HG02571 (cell line): ENCODE measurements at regions not wholly inside any gene's neighbourhood (a gene's known extent, or its start where the extent isn't known, plus 50 kb on each side); places are given as distances from the start of the nearest gene placed in this dataset.

Source experiments
- ATAC-seq: cut with Tn5 transposase; IDR thresholded peaks from one replicate; pipeline ENCODE4 v1.9.1; 2021; ENCODE audit warnings: mild to moderate bottlenecking, moderate library complexity; ENCODE audit not compliant: unreplicated experiment

DNA sequence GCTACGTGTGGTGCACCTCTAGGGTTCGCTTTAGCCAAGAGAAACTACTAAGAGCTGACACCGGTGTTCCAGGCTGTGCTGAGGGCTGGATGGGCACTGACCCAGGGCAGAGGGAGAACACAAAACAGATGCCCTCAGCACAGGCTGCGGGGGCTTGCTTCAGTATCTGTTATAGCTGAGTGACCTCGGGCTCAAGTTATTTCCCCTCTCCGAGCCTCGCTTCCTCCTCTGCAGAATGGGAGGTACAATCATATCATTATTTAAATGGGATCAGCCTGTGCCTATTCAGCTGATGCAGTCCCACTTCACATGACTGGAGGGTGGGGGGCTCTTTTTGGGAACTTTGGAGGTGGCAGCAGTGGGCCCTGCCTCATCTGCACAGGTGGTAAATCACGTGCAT, 156.1 kb upstream of the APCDD1 start:
- no peak for ATAC-seq

DNA sequence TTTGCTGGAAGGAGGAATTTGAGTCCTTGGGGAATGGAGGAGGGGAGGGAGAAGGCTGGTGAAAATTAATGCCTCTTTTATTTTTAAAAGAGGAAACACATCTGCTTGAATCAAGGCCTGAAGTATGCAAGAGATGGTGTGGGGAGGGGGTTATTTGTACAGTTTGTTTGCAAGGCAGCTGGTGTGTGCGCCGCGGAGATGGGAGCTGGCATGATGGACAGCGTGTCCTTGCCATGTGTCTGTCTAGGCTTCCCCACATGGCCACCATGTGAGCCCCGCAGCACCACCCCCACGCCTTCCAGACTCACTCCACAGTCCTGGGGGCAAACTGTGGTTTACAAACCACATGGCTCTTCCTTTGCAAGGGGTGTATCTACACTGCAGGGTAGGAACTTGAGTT, 154.8 kb upstream of the APCDD1 start:
- no peak for ATAC-seq

- ATAC-seq = no peak
These were observed 153.7 kb upstream of the APCDD1 start for GRCh38 chr18:10300739-10301138.

DNA sequence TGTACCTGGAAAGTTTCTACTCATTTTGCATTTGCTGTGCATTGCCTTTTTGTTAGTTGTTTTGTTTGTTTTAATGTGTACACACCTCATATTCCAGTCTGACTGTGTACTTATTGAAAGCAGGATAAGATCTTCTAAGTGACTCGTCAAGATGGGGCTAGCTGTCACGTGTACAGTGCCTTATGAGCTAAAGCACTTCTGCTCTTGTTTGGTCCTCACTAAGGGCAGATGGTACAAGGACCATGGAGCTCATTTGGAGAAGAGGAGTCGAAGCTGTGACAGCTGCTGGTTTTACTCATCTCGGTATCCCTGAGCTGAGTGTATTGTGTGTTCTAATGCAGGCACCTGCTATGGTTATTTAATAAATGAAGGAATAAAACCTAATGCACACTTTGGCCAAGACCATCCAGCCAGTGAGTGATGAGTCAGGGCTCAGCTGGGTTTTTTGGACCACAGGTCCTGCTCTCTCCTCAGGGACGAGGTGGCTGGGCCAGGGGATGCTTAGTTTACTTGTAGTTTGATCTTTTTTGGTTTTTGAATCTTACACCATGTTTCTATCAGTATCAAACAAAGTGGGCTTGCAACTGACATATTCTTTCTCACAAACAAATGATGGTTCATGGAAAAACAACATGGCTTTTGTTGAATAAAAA, 152.5 kb upstream of the APCDD1 start:
- ATAC-seq = no peak

DNA sequence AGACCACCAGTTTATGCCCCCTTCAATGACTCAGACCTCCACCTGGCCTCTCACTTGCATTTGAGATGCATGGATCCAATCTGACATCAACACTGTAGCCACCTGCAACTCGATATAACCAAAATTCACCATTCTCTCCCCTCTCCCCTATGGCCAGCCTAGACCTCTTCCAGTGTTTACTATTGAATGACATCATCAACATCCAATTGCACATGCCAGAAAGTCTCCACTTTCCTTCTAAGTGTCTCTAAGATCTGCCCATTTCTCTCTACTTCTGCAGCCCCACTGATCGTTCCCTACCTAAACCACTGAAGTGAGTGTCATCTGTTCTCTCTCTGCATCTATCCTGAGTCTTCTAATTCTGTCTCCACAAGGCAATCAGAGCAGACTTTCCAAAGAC, 151.3 kb upstream of the APCDD1 start:
- no peak for ATAC-seq

DNA sequence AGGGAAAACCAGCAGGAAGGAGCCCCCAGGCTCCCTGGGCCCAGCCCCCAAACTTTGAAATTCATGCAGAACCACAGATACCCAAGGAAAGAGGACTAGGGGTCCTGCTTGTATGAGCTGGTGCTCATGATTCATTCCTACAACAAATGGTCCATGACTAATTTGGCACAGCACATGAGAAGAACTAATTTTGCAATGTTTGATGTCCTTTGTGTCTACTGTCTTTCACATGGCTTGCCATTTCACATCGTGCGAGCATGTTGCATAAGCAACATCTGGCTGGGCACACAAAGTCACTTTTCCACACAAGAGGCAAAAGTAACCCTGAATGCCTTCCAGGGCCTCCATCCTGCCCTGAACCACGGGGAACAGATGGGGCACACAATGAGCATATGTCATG, 149.6 kb upstream of the APCDD1 start:
- ATAC-seq = no peak

DNA sequence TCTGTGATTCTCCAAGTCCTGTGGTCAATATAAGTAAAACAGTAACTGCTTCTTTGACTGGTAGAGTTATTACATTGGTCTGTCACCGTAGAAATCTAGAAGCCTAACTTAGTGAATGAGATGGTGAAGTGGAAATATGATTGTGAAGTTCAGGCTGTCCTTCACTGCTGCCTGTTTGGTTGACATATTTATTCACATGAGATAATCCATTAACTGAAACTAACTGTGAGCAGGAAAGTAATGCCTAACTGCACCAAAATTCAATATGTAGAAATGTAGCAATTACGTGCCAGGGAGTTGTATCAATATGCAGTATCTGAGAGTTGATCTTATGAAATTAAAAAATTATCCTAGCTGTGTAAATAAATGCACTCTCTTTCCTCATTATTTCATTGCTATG, 147.7 kb upstream of the APCDD1 start:
- ATAC-seq = no peak

DNA sequence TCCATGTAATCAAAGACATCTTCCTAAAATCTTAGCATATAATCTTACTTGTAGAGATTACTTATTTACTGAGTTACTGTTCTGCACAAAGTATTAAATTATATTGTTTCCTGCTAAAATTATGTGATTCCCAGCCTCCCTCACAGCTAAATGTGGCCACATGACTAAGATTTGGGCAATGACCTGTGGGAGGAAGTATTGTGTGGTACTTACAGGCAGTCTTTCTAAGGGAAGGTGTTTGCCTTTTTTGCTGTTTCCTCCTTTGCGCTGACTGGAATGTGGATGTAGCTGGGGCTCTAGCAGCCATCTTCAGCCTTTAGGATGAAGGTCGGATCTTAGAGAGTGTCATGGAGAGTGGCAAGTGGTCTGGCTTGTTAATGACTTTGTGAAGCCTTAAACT, 146.3 kb upstream of the APCDD1 start:
- ATAC-seq = no peak

GRCh38 chr18:10310626-10311025, 143.8 kb upstream of the APCDD1 start:
- no peak for ATAC-seq

- ATAC-seq = no peak
These were observed 142.0 kb upstream of the APCDD1 start for GRCh38 chr18:10312326-10313015.

GRCh38 chr18:10313016-10313342, 141.5 kb upstream of the APCDD1 start:
- ATAC-seq = no peak

- ATAC-seq = no peak
These were observed 140.4 kb upstream of the APCDD1 start for GRCh38 chr18:10314066-10314465.

DNA sequence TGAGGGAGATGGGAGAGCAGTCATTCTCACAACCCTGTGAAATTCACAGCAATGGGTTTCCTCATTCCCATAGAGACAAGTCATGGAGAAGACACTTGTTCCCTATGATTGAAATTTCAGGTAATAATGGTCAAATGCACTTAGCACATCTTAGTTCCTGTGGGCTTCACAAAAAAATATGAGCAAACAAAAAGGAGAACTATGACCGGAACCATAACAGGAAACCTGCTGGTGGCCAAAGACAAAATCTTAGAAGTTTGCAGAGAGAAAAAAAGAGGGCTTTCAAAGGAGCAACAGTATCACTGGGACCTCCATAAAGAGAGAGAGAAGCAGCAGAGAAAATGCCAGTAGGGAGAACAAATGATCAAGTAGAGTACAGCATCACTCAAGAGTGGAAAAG, 138.9 kb upstream of the APCDD1 start:
- ATAC-seq = no peak

- ATAC-seq = no peak
These were observed 137.7 kb upstream of the APCDD1 start for GRCh38 chr18:10316778-10317177.

DNA sequence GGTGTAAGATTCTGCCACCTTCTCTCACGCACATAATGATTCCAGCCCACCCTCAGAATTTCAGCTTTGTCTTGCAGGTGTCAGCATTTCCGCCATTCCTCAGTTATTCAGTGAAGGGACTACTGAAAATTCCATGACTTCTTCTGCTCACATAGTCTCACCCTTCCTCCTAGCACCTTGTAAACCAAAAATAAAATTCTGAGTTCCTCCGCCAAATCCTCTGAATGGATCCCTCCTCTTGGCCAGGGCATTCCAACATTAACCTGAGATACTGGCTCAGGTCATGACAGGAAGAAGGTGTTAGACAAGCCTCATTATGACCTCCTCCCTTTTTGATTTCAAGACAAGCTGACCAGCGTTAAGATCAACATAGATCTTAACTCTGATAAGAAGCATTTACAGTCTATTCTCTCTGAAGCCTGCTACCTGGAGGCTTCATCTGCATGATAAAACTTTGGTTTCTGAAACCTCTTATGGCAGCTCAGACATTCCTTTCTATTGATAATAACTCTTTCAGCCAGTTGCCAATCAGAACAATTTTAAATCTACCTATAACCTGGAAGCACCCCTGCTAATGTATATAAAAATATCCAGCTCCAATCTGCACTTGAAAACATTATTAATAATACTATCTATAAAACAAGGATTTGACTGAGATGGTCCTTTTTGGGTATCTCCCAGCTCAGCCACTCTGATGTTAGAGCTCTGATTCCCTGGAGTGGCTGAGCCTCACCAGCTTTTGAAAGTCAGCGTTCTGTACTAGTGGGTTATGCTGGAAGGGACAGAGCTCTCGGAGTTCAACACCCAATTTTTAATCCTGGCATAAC, 136.4 kb upstream of the APCDD1 start:
- ATAC-seq = no peak

DNA sequence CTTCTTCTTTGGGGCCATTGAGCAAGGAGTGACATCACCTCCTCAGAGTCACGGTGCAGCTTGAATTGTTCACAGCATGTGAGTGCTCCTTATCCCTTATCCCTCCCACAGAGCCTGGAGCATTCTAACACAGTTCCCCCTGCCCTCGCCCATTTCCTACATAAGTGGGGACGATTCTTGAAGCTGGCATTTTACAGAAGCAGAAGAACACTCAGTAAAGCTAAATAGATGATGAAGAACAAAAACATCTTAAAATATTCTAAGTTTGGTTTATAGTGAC, 135.8 kb upstream of the APCDD1 start:
- ATAC-seq = no peak

DNA sequence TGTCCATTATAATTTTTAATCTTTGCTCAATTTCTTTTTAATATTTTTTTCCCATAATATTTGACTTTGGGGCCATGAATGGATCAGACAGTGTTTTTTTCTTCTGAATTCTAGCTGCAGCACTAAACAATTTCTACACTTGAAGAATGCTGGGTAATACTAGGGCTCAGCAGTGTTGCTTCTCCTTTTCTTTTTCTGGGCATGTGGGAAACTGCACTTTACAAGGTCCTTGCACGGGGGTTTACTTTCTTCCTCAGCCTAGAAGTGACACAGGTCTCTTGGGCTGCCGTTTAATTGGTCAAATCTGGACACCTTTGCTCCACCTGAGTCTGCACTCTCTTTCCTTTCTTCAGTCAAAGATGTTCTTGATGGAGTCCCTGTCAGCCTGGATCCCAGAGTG, 135.4 kb upstream of the APCDD1 start:
- ATAC-seq = no peak

GRCh38 chr18:10319914-10320600, 134.4 kb upstream of the APCDD1 start:
- ATAC-seq = no peak

DNA sequence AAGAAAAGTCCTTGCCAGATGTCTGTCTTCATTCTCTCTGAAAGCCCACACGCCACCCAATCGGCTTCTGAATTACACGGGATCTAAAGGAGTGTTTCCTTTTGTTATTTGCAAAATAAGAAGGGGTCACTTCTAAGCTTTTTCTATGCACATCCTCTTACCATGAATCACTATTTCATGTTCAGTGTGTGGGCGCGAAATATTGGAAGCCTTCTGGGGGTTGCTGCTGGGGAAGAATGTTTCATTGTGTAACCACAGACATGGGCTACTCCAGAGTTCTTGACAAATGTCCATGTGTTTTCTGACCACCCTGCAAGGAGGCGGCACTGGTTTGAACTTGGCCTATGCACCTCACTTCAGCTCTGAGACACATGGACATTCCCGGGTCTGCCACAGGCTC, 133.6 kb upstream of the APCDD1 start:
- ATAC-seq = no peak

GRCh38 chr18:10321576-10321975, 132.9 kb upstream of the APCDD1 start:
- ATAC-seq = no peak

GRCh38 chr18:10322004-10322403, 132.4 kb upstream of the APCDD1 start:
- no peak for ATAC-seq

DNA sequence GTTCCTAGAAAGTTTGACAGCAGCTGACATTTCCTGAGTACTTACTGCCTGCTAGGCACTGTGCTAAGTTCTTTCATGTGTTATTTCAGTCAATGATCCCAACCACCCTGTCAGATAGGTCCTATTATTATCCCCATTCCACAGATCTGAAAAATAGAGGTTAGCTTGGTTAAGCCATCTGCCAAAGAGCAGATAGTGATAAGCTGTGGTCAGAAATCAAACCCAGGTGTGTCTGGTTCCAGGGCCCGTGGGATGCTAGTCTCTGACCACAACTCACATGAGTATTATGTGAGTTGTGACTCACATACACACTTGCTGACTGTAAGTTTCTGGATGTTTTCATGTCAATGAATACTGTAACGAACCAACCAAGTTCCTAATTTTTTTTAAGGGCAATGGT, 132.0 kb upstream of the APCDD1 start:
- no peak for ATAC-seq
